H4 (cell line): ENCODE measurements at regions not wholly inside any gene's neighbourhood (a gene's known extent, or its start where the extent isn't known, plus 50 kb on each side); places are given as distances from the start of the nearest gene placed in this dataset.

Experiments used
- DNase-seq: peaks from one replicate; pipeline ENCODE4 v3.0.0-alpha.2; 2015; ENCODE audit warnings: low spot score

- DNase-seq: no peak
Measured at GRCh38 chr9:73761905-73762304, 610.2 kb downstream of the ANXA1 start.

- DNase-seq: no peak
Measured at GRCh38 chr9:73773896-73774295, 622.2 kb downstream of the ANXA1 start.

DNA sequence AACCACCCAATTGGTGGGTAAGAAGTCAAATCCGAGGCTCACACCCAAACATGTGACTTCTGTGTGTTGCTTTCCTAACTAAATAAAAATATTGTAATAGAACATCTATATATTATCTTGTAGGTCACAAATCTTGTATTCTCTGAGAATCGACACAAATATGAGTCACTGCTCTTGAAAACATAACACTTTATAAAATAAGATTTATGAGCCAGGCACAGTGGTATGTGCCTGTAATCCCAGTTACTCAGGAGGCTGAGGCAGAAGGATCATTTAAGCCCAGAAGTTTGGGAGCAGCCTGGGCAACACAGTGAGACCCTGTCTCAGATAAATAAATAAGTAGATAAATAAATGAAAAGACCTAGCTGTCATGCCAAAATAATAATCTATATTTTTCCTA, 624.1 kb downstream of the ANXA1 start:
- no peak for DNase-seq

GRCh38 chr9:73780916-73781315, 629.3 kb downstream of the ANXA1 start:
- peak; percentile 90 for DNase-seq

DNA sequence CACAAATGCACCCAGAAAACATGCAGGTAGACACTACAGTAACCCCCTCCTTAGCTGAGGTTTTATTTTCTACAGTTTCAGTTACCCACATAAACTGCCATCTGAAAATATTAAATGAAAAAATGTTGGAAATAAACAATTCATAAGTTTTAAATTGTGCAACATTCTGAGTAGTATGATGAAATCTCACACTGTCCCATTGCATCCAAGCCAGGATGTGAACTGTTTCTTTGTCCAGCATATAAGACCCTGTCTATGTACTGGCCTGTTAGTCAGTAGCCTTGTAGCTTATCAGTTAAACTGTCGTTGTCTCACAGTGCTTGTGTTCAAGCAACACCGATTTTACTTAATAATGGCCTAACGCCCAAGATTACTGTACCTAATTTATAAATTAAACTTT, 630.5 kb downstream of the ANXA1 start:
- DNase-seq: no peak

DNA sequence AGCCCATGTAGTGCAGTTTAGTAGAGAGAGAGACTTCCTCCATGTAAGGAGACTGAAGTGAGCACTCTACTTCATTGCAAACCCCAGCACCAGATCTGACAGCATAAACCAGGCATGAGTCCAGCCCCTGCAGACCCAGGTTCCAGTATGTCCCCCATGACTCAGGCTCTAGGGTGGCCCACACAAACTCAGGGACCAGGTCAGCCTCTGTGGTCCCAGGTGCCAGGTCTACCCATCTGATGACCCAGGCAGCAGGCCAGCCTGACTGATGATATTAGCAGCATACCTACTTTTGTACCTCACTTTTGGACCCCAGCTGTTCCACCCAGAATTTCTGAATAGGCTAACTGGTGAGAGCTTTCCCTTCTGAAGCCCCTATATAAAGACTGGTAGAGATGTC, 647.8 kb downstream of the ANXA1 start:
- DNase-seq: no peak

DNA sequence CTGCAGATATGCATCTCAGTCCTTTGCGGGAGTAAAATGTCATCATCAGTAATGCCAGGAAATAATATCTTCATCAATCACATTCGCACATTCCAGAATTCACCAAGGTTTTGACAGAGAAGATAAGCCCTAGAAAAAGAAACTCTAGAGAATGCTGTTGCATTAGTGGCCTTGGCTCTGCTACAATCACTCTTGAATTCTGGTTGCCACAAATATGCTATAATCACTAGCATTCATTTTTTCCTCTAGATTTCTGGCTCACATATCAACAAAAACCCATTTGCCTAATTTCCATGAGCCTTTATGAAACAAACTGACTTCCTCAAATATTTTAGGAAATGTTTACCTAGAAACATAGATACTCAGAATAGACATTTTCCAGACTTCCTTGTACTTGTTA, 653.4 kb downstream of the ANXA1 start:
- no peak for DNase-seq

DNA sequence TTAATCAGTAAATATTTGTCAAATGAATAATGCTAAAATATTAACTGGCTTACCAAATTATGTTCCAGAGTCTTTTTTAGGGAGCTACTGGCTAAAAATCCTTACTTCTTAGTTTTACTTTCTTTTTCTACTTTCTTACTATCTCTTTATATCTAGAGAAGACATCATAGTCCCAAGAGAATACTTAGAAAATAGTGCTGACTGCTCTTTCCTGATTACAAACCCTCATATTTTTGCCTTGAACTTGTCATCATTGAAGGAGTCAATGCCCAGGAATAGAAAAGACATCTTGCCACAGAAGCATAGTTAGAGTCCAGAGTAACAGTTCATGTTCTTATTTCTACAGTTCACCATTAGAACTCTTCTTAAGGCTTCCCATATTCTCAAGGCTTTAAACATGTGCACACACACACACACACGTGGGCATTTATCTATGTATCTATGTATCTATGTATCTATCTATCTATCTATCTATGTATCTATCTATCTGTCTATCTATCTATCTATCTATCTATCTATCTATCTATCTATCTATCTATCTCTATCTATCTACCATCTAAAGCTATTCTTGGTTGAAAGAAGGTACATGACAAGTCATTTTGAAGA, 654.3 kb downstream of the ANXA1 start:
- no peak for DNase-seq

DNA sequence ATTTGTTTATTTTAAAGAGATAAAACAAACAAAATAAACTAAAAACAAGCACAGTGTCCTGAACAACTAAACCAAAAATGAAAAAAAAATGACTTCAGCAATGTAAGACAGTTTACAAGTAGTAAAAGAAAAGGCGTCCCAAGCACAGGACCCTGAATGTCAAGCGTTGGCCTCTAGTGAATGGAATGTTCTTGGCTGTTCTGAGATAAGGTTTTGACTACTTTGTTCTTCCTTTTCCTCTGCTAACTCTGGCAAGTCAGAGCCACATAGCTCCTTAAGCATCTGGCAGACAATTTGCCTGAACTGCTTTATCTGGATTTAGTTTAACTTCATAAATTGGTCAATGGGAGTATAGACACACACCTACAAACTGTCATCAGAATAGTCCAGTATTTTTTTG, 655.2 kb downstream of the ANXA1 start:
- DNase-seq: no peak

- no peak for DNase-seq
Measured at GRCh38 chr9:73807952-73808351, 656.3 kb downstream of the ANXA1 start.

DNA sequence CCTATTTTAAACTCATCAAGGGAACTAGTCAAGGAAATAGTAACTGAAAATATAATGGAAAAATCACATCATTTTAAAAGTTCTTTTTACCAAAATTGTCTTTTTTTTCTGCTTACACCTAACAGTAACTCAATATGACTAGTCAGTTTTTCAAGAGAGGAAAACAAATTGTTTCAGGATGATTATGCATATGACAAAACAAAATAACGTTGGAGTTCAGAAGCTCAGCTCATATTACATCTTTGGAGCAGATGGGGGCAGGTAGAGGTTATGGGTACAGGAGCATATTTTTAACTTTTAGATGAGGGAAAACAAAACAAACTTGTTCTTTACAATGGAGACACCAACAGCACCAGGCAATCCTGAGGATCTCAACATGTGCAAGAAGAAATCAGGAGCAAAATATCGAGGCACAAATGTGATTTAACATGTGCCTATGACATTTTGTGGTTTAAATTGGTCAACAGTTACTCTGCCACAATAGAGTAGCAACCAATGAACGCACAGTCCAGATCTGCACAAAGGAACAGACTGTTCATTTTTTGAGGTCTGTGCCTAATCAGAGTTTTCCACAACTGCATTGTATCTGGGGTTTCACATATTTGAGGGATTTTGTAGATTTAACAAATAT, 659.0 kb downstream of the ANXA1 start:
- DNase-seq: peak; percentile 41

DNA sequence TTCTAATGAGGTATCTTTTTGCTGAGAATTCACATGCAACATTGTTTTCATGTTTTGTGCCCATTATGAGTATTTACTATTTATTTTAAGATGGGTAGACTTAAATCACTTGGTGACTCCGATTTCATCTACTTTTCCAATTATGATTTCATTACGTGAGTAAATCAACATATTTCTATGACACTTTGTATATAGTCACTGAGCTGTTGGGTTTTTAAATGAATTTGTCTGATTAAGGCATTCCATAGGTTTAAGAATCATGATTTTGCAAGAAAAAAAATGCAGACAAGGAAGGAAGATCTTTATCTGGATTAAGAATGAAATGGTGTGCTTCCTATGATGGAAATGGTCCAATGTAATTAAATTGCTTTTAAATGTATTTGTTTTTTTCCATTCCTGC, 661.9 kb downstream of the ANXA1 start:
- no peak for DNase-seq

- no peak for DNase-seq
Measured at GRCh38 chr9:73816905-73817304, 665.2 kb downstream of the ANXA1 start.

GRCh38 chr9:73824671-73825070, 672.5 kb upstream of the RORB start:
- DNase-seq: no peak

DNA sequence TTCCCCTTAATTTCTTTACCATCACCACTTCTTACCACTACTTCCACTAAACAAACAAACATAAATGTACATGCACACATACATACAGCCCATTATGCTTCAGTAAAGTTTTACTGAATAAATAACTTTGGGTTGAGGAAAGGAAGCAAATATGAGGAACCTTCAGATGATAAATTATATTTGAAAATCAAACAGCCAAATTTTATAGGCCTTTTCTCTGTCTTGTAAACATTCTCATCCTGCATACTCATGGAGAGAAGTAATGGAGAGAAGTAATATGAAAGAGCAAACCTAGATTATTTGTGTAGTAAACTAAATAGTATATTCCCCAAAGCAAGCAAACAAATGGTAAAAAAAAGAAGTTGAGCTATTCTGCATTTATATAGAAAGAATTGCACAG, 658.3 kb upstream of the RORB start:
- DNase-seq: no peak

DNA sequence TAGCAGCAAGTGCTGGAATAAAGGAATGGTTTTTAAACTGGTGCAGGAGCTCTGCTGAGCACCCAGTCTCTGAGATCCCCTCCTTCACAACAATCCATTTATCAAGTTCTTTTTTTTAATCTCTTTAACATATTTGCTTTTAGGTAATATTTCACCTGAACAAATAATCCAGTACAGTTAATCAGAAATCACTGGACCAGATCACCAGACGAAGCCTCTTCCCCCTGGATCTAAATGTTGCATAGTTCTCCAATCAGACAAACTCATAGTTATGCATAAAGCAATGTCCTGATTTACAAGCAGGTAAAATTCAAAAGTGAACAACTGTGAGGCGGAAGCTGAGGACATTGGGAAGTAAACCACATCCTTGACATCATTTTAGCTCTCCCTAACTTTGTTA, 657.7 kb upstream of the RORB start:
- no peak for DNase-seq

DNA sequence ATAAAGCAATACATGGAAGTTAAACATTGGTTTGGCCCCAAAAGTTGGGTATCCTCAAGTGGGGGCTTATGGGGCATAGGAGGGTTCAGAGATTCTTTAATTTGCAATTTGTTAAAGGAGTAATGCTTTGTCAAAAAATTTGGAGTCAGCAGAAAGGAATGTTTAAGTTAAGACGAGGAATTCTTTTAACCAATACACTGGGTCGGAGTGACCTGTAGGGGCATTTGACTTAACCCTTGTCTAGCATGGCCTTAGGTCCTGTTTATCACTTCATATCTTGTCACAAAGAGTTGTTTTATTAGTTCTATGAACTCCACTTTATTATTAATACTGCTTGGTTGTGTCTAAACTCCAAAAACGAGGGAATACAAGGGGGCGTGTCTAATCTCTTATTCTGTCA, 656.1 kb upstream of the RORB start:
- DNase-seq: no peak

DNA sequence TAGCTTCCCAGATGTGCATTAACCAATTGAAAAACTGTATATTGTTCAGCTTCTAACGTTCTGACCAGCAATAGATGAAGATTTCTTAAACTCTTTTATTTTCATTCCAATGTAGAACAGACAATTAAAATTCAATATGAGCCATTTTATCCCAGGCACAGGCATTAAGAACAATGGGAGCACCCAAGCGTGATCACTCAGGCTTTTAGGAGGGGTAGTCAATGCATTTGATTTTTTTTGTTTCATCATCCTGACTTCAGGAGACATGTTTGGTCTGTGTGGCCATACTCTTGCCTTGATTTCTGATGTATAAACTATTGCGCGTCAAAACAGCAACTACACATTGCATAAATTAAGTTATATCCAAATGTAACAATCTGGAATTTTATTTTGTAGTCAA, 653.0 kb upstream of the RORB start:
- no peak for DNase-seq

DNA sequence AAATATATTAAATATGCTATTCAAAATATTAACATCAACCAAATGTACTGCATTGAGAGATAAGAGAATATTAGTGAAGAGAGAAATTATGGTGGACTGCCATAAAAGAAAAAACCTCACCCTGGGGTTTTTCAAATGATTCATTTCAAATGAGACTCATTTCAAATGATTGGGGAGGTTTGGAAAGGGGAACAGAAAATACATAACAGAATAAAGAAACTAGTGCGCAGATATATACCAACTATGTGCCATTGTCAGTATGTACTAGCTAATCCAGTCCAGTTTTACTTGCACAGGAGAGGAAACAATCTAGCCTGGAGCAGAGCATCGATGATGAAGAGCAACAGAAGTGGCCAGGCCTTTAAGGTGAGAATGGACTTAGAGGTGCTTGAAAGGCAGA, 651.6 kb upstream of the RORB start:
- DNase-seq: no peak

GRCh38 chr9:73845954-73846690, 651.0 kb upstream of the RORB start:
- DNase-seq: peak; percentile 3

GRCh38 chr9:73847536-73847935, 649.6 kb upstream of the RORB start:
- DNase-seq: no peak

DNA sequence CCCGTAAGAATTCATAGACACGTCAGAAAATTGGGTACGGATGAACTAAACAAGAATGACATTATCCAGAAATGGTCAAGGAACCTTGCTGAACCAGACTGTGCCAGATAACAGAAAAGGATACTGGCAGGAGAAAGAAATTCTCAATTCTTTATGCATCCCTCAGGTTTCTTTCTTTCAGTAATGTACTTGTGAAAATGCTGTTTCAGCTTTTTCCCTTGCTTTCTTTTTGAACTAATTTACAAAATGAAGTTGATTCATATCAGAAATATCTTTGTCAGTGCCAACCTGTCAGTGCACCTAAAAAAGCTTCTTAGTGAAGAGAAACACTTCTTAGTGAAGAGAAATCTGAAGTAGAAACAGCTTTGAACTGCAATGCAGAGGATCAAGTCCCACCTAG, 643.6 kb upstream of the RORB start:
- DNase-seq: no peak

GRCh38 chr9:73855206-73855605, 641.9 kb upstream of the RORB start:
- no peak for DNase-seq
